ENCODE measurements at regions not wholly inside any gene's neighbourhood (a gene's known extent, or its start where the extent isn't known, plus 50 kb on each side); places are given as distances from the start of the nearest gene placed in this dataset.

GRCh38 chr20:52372169-52372568, 180.6 kb upstream of the ZFP64 start:
- no peak for DNase-seq

DNA sequence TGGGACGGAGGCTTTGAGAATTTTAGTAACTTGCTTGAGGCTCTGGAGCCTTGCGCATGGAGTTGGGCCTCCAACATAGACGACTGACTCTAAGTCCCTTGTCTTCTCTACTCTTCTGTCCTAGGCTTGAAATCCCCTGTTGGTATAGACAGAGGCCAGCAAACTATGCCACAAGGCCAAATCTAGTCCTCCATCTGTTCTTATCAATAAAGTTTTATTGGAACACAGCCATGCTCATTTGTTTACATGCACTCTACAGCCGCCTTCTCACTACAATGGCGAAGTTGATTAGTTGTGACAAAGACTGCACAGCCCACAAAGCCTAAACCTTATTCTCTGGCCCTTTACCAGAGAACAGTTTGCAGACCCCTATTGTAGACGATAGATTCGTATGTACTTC, 174.1 kb upstream of the ZFP64 start:
- DNase-seq = no peak

GRCh38 chr20:52364405-52364804, 172.8 kb upstream of the ZFP64 start:
- DNase-seq = no peak

GRCh38 chr20:52361650-52362049, 170.1 kb upstream of the ZFP64 start:
- no peak for DNase-seq

- DNase-seq = no peak
These were observed 158.2 kb upstream of the ZFP64 start for GRCh38 chr20:52349806-52350205.

DNA sequence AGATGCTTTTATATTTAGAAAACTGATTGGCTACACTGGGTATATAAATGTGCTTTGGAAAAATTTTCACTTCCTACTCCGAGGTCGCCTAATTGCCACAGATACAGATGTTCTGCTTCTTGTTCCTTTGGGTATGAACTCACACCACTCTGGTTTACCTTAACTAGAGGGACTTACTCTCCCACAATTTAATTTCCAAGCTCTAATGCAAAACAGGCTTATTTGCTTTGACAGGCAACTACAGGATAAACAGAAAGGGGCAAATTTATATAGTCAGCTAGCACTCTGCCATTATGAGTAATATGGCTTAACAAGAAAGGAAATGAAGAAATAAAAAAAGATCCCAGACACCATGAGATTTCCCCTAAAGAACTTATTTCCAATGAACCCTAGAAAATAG, 156.9 kb upstream of the ZFP64 start:
- no peak for DNase-seq

DNA sequence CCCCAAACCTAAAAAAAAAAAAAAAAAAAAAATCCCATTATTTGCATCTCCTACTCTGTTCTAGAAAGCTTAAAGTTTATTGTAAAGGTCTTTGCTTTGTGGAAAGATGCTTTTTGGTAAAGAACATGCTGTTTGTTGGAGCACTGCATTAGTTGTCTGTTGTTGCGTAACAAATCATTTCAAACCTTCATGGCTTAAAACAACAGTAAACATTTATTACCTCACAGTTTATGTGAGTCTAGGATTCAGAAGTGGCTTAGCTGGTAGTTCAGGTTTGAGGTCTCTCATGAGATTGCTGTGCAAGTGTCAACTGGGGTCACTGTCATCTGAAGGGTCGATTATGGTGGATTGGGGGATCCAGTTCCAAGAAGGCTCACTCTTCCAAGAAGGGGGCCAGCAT, 155.2 kb upstream of the ZFP64 start:
- DNase-seq = no peak

DNA sequence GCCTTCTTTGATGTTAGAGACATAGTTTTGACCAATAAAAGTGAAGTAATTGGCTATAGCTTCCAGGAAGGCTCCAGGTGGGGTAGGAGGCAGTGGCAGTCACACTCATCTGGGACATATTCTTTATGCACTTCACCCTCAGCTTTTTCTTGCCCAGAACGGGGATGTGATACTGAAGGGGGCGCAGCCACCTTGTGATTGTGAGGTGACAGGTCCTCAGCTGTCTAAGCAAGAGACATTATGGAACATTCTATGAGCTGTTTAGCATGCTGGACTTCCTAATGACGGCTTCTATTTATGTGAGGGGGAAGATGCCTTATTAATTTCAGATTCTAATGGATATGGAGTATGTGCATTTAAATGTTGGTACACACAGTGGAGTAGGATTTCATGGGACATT, 151.3 kb upstream of the ZFP64 start:
- DNase-seq = no peak

- DNase-seq = no peak
These were observed 148.6 kb upstream of the ZFP64 start for GRCh38 chr20:52340036-52340634.

DNA sequence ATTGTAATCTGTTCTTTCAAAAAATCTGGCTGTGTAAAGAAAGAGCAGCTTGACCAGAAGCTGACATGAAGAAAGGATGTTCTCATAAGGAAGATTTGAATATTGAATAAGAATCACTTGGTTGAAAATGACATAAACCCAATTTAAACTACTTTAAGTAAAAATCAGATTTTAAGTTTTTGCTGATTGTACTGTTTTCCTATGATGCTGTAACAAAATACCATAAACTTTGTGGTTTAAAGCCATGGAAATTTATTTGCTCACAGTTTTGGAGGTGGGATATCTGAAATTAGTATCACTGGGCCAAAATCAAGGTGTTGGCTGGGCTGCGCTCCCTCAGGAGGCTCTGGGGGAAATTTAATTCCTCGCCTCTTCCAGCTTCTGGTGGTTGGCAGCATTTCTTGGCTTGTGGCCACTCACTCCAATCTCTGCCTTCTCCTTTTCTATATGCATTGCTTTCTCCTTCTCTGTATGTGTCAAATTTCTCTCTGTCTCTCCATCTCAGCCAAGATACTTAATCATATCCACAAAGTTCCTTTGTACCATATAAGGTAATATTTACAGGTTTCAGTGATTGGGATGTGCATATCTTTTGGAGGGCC, 141.2 kb upstream of the ZFP64 start:
- no peak for DNase-seq

DNA sequence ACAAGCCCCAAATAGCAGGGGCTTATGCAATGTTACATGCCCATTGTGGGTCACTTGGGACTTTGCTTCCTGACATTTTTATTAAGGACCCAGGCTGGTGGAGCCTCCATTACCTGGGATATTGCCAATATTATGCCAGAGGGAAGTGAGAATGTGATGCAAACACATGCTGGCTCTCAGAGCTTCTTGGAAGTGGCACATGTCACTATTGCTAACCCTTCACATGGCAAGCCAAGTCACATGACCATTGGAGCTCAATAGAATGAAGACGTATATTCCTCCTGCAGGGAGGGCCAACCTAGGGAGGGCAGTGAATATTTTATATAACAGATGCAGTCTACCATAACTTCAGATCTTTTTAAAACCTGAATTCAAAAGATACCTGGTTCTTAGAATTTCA, 140.7 kb upstream of the ZFP64 start:
- DNase-seq = no peak

DNA sequence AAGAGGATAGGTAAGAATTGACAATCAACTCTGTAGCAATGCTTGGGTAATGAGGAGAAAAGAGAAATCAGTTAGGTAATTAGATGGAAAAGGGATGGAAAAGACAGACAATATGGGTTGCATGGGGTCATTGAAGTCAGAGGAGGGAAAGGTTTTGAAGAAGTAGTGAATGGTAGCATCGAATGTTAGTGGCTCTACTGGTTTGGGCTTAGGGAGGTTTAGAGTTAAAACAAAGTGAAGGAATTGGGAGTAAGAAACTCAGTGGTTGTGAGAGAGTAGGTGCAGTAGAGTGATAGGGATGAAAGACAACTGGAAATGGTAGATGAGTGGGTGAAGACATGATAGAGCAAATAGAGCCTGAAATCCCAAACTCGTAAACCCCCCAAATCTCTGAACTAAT, 140.1 kb upstream of the ZFP64 start:
- DNase-seq = no peak

GRCh38 chr20:52321396-52321795, 129.8 kb upstream of the ZFP64 start:
- DNase-seq = no peak

DNA sequence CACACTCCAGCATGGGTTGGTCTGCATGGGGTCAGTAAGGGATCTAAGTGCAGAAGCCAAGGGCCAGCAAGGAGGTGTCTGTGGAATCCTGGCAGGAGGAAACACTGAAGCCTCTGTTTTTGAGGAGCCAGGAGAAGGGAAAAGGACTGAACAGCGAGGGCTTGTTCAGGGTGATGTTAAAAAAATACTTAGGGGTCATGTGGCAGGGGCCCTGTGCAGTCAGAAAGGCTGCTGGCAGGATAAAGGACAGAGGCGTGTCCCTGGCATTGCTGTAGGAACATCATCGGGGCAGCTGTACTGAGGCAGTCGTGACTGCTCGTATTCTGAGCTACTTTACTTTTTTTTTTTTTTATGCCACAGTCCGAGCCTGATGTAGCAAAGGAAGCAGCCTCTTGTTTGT, 127.1 kb upstream of the ZFP64 start:
- DNase-seq = no peak

DNA sequence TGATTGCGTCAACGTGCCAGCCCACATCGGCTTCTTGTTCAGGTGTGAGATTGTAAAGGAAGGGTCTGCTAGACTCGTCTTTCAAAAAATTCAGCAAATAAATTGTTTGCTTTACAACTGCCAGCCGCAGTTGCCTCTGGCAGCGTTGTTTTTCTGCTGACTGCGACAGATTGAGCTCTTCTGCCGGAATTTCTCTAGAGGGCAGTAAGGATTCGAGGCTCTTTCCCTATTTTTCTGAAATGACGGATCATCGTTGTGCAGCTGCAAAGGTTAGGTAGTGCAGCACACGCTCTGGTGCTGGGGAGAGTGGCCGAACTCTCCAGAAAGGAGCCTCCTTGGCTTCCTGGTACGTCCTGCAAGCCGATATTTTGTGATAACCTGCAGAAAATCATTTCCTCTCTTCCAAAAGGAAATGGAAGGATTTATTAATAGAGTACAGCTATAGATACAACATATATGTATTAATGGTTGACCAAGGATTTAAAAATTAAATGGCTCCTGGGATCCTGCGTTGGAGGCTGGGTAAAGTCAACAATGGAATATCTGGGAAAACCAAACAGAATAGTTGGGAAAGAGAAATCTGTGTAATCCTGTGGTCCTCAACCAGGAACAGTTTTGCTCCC, 121.9 kb upstream of the ZFP64 start:
- DNase-seq = peak in 2 of 14 donors; percentile 5 to 8

GRCh38 chr20:52312132-52312729, 120.7 kb upstream of the ZFP64 start:
- peak in 3 of 14 donors; percentile 1 to 4 (median 1) for DNase-seq

- peak in 1 of 14 donors; percentile 4 for DNase-seq
These were observed 119.7 kb upstream of the ZFP64 start for GRCh38 chr20:52311209-52311794.

GRCh38 chr20:52309181-52309580, 117.6 kb upstream of the ZFP64 start:
- DNase-seq = no peak

GRCh38 chr20:52306477-52306876, 114.9 kb upstream of the ZFP64 start:
- no peak for DNase-seq

DNA sequence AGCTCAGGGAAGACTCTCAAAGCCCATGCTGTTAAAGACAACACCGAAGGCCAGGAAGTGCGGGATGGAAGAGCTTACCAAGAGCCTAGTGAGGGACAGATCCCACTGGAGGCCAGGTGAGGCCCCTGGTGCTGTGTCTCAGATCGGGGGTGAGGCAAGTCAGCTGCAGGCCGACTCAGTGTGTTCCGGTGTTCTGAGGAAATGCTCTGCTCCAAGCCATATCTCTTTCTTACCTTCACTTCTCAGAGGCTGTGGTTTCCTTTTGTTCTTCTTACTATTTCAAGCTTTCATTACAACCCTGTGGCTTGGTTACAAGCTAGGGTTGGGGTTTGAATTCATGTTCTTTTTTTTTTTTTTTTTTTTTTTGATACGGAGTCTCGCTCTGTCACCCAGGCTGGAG, 114.3 kb upstream of the ZFP64 start:
- no peak for DNase-seq

GRCh38 chr20:52305024-52305645, 113.6 kb upstream of the ZFP64 start:
- DNase-seq = no peak

GRCh38 chr20:52303281-52303950, 111.8 kb upstream of the ZFP64 start:
- peak in 1 of 14 donors; percentile 8 for DNase-seq
